Hindlimb muscle (tissue), 1 donor: ENCODE measurements at regions not wholly inside any gene's neighbourhood (a gene's known extent, or its start where the extent isn't known, plus 50 kb on each side); places are given as distances from the start of the nearest gene placed in this dataset.
"Not testable (repeated sequence)": the region's sequence is repeated elsewhere in the genome, so short reads cannot be mapped to it uniquely, and the experiment has no call there.

Source experiments
- DNase-seq: peaks from one replicate; pipeline ENCODE4 v3.0.0-alpha.2; 2013

DNA sequence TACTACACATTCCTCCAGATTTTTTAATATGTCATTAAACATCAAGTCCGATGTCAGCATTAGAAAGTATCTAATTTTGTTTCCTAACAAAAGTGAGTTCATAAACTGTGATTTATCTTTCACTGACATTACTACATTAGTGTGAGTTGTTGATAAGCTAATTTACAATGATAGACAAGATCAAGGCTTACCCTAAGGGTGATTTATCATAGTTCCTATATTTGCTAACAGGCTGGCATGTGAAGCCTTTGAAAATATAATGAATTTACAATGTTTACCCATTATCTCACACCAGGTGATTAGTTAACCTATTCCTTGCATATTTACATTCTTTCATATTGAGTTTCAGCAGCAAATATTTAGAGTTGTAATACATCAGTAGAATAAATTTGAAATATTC, 1096.9 kb upstream of the NUDT12 start:
- DNase-seq = no peak

DNA sequence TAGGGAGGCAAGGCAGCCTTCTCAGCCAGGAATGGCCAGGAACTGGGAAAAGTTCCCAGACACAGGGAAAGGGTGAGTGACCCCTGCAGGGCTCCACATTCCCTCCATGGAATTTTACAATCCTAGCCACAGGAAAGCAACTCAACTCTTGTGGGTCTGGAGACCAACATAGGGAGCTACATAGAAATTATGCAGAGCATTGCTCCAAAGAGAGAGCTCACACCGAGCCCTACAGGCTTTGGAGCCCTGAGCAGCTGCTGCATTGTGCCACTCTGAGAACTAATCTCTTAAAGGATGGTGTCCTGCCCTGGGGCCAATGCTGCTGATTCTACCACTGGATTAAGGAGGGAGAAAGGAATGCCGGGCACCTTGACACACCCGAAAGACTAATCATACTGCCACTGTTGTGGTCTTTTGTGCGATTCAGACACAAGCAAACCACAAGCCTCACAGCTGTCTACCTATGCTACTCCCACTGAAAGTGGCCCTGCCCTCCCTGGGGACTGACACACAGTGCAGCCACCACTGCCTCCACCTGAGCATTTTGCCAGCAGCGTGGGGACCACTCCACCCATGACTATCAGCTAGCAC, 1089.8 kb upstream of the NUDT12 start:
- DNase-seq = no peak

DNA sequence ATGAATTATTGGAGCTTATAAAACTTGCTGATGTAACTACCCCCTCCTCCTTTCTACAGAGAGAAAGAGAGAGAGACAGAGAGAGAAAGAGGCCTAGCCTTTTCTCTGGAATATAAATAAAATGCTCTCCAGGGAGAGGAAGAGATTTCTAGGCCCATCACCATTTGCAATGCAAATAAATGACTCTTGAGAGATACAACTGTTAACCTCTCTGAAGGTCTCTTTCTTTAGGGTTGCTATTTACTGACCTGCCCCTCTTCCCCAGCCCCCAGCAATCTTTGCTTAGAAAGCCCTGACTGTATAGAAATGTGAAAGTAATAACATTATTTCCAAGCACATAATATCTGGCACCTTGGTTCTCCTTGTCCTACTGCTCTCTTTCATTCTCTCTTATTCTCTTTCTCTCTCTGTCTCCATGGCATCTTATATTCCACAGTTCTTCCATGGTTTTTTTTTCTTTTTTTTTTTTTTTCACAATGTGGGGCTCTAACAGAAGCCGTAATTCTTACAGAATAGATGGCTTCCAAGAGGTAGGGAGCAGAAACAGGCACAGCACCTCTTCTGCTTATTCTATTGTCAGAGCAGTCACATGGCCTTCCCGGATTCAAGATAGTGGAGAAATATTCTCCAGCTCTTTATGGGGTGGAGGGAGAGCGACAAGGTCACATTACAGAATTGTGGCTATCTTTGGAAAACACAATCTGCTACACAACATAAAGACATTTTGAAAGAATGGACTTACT, 1087.9 kb upstream of the NUDT12 start:
- DNase-seq = no peak

DNA sequence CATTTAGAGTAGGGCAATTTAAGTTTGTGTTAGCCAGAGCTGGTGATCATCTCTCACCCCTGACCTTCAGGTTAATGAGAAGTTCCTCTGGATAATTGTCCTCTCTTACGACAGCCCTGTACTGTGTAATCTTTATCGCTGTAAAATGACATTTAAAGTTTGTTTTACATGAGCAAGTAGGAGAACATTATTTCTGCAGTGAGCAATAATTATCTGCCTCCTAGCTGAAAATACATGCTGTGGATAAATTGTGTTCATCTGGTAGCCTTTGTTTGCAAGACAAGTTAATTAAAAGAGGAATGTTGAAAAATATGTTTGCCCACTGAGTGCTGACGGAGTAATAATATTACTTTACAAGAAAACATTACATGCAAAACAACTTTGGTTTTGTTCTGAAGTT, 1083.8 kb upstream of the NUDT12 start:
- DNase-seq = no peak

DNA sequence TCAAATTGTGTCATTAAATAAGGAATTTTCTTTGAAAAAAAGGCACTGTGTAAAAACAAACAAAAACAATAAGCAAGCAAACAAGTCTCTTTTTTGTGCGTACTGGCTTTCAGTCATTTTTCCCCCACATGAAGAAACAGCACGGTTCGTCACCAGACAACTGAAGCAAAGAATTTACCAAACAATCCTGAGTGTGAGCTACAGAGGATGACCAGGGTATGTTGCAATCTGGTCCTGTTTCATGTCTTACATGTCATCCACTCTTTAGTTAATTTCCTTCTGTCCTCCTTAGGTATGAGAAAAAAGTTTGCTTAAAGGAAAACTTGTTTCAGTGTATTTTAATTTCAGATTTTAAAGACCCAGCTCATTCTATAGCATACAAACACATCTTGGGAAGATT, 1080.7 kb upstream of the NUDT12 start:
- DNase-seq = no peak

DNA sequence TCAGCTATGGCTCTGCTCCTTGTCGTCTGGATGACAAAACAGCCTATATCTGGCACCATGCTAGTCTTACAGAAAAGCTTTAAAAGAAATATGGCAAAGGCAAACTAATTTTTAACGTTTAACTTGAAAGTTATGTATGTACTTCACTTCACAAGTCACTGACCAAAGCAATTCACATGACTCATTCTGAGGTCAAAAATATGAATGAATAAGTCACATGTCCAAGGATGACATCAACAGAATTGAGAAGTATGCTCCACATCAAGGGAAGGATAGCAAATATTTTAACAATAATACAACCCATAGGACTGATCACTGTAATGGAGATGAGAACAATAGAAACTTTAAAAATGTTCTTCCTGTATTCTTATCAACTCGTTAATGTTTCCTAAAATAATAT, 1072.6 kb upstream of the NUDT12 start:
- DNase-seq = no peak

DNA sequence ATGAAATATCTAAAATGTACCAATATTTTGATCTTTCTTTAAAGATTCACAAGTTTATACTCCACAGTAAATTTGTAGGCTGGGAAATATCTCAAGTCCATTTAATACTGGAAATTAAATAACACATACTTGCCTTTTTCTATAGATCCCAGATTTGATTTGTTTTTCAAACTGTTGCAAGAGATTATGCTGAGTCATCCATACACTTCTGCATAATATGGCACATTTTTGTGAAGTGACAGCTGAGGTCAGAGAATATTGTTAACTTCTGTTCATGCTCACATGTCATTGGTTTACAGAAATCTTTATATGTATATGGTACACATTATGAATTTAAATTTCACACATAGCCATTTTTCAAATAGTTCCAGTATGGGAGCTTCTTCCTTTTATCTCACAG, 1066.3 kb upstream of the NUDT12 start:
- DNase-seq = no peak

DNA sequence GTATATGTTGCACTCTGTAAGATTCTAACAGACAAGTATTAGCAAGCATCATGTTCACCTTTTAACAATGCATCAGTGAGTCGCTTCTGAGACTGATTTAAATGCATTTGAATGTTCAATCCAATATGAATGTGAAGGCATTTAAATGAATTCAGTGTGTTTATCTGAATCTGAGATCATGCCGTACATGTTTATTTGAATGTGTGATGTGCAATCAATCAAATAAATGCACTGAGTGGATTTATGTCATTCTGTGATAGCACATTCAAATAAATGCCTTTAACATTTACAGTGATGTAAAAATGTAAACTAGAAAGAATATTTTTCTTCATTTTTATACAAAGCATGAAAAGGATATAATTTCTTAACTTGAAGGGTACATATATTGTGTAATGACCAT, 1063.5 kb upstream of the NUDT12 start:
- no peak for DNase-seq

DNA sequence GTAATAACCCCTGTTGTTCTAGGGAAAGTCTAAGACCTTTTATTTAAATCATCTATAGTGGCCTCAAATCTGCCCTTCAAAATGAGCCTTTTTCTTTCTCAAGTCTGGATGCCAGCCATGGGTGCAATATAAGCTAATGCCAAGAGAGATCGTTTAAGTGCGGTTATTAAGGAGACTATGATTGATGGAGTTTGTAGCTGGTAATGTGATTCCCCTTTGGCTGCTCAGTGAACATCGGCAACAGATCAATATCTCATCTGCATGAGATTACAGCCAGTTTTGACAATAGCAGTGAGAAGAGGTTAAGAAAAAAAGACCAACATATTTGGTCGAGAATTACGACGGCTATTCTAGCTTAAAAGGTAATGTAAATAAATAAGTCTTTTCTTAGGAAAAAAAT, 1049.4 kb upstream of the NUDT12 start:
- DNase-seq = no peak

DNA sequence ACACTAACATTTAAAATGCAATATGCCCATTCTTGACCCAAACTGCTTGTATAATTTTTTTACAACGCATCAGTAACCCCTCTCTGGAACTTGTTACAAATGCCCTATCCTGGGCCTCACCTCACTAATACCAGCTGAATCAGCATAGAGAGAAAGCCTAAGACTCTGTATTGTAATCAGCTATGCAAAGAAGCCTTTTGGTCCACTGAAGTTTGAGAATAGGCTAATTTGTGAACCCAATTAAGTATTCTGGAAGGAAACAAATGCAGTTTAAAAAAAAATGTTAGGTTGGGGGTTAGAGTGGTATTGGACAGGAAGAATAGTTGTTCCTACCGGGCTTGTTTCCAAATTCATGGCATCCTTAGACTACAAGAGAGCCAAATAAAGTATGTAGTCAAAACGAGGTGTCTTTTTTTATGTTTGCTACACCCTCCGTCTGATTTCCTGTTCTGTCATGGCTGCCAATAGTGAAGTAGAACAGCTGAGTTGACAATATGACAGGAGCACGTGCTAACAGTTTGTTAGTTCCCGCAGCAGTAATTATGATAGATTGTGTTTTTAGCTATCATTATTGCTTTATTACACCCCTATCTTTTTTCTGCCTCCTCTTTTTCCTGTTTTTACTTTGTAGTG, 1048.7 kb upstream of the NUDT12 start:
- DNase-seq = no peak

DNA sequence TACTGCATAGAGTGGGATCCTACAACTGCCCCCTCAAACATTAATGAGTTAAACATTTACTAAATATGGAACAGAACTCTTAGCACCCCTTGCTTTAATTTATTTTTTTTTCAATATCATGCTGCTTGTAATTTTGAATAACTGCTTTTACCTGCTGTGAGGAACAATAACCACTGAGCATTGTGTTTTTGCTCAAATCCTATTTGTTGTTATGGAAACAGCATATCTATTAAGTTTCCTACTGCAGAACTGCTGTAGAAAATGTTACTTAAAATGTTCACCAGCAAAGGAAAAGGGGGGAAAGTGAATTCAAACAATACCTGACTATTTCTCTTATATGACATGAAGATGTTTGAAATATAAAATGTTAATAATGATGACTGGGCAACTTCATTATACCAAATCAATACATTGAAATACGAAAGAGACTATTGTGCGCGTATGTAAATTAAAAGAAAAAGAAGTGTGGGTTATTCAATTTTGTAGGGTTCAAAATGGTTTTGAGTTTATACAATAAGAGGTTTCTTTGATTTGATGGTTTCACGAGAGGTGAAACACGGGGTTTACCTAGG, 1043.8 kb upstream of the NUDT12 start:
- DNase-seq = no peak

DNA sequence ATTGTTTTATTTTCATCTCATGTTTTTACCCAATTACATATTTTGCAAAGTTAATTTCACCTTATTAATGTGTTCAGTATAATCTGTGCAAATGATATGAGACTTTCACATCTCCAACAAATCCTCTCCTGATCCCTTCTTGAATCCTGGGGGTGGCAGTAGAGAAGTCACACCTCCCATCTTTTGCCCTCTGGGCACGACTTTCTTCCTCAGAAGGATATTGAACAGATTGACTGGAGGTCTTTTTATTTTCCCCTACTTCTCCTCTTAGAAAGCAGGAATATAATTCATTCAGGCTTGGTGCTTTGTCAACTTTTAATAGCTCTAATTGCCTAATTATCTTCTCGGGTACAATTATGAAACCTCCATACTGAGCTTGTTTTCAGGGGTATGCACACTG, 1037.1 kb upstream of the NUDT12 start:
- no peak for DNase-seq

DNA sequence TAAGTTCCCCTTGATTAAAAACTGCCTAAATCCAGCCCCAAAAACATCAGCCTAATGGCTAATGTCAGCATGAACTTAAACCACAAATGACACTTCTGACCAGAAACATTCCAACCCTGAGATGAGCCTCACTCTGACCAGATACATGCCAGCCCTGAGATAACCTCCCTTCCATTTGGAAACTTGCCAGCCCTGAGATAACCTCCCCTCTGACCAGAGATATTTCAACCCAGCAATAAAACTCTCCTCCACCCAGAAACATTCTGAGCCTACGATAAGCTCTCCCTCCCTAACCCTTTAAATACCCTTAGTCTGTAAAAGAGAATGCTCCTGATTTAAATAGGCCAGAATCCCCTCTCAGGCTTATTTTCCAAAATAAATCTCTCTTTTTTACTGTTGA, 1035.7 kb upstream of the NUDT12 start:
- no peak for DNase-seq

DNA sequence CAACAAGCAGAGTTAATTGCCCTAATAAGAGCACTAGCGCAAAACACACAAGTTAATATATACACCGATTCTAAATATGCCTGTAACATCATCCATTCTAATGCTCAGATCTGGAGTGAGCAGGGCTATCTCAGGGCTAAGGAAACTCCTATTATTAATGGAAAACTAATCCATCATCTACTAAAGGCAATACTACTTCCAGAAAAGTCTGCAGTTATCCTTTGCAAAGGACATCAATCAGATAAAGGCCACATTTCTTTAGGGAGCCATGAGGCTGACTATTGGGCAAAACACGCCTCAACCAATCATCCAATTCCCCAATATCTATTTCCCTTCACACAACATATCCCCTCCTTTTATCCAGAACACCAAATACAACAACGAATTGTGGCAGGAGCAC, 1032.3 kb upstream of the NUDT12 start:
- DNase-seq = no peak

DNA sequence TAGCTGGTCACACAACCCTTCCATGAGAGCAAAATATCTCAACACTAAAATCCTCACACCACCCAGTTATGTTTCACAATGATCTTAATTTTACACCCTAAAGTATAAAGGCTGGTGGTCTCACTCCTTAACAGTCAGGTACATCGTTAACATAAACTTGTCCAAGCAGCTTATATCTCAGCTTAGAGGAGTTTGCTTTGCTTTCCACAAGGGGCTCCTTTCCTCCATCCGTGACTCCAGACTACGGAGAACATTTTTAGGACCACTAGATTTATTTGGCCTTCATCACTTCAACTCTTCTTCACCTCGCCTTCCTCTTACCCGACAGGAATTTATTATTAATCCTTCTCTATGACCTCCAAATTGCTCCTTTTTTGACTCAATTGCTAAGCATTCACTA, 1014.1 kb upstream of the NUDT12 start:
- DNase-seq = no peak

DNA sequence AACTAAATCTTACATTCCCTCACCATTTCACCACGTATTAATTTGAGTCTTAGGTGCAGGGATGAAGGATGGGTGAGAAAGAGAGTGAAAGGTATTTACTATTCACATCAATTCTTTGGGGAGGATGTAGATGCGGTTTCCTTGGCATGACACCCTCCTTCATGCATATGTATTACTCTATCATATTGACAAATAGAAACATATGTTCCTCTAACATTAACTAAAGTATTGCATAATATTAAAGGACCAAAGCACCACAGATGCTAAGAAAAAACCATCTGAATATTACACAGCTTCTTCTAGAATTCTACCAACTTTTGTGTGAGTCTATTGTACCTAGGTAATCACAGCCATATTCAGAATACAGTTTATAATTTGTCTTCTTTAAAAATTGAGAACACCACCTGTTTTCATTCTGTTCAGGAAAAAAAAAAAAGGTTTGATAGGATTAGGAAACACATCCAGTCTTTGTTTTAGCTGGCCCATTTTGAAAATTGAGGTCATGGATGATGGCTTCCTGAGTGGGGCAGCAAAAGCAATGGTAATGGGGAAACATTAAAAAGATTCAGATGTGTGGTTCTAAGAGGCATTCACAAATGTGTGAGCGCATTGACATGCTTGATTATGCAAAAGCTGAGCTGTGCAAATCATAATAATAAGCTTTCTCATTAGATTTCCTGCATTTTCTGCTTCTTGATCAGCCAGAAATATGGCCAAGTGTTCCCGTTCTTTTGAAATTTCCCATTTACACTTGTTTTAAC, 1011.5 kb upstream of the NUDT12 start:
- DNase-seq = no peak

DNA sequence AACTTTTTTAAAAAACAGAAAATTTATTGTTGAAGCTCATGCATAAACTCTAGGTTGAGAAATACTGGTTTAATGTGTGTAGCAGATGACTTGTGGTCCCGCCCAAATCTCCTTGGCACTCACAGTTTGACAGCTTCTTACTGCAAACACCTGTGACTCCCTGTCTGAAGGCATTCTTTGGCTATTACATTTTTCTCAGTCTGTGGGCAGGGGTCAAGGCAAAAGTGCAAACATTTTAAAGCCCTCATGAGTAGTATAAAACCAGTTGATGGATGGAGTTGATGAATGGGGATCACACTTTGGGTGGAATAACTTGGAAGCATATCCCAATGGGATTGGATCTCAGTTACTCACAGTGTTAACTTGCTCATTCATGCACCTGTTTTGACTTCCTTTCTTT, 1007.0 kb upstream of the NUDT12 start:
- no peak for DNase-seq

DNA sequence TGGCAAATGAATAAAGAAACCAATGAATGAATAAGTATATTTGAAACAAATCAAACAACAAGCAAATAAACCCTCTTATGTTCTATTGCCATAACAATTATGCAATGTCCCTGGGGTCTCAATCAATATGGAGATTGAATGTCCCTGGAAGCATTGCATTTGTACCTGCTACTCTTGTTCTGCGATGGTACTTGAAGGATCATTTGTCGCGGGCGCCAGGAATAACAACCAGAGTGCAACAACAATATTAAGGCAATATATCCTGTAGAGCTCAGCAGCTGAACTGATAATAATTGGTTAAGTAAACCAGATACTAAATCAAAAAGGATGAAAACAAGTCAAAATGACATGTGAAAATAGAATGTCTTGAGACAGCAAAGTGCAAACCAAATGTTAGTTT, 1001.9 kb upstream of the NUDT12 start:
- DNase-seq = no peak

DNA sequence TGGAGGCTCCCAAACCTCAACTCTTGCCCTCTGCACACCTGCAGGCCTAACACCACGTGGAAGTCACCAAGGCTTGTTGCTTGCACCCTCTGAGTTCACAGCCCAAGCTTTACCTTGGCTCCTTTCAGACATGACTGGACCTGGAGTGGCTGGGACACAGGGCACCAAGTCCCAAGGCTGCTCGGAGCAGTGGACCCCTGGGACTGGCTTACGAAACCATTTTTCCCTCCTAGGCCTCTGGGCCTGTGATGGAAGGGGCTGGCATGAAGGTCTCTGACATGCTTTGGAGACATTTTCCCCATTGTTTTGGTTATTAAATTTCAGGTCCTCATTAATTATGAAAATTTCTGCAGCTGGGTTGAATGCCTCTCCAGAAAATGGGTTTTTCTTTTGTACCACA, 994.4 kb upstream of the NUDT12 start:
- DNase-seq = no peak

DNA sequence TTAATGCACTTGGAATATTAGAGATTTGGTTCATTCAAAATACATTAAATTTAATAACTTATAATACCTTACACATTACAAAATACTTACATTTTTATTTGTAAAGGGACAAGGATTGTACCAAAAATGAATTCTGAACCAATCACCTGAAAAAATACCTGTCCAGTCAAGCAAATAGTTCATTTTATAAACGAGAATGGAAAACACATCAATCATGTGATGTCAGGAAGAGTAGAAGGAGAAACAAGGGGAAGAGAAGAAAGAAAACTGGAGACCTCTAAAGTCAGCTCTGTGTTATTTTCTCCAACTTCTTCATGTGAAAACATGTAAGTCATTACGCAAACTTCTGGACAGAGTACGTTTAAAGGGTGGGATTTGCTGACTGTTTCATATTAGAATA, 989.0 kb upstream of the NUDT12 start:
- DNase-seq = no peak

DNA sequence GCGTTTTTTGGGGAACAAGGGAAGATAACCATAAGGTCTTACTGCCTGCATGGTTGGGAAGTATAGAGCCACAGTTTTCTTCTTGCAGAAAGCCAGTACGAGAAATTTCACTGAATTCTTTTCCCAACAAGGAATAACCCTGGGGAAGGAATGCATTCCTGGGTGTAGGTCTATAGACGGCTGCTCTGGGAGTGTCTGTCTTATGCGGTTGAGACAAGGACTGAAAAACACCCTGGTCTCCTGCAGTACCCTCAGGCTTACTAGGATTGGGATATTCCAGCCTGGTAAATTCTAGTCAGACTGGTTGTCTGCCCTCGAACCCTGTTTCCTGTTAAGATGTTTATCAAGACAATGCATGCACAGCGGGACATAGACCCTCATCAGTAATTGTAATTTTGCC, 984.3 kb upstream of the NUDT12 start:
- DNase-seq = not testable (repeated sequence)

DNA sequence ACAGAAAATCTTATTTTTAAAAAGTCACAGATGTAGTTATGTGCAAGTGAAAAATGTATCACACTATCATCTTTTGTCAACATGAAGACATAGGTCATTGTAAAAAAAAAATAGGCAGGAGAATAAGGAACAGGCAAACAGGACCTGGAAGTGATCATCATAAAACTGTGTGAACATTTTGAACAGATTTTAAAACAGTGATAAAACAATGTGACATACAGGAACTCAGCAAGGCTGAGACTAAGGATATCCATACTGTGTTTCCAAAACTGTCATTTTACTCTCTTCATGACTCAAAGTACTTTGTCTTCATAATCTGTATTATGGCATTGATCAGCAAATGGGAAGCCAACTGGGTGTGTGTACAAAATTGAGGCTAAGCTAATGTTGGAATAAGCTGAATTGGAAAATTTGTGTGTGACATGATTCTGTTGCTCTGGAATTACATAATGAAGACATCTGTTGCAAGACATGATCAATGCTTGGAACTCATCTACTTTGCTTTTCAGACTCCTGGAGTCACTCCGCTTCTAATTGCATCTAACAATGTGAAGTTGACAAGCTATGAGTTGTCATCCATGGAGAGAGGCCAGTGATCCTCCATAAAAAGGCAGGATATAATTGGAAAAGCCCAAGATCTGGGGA, 978.7 kb upstream of the NUDT12 start:
- peak; percentile 66 for DNase-seq

DNA sequence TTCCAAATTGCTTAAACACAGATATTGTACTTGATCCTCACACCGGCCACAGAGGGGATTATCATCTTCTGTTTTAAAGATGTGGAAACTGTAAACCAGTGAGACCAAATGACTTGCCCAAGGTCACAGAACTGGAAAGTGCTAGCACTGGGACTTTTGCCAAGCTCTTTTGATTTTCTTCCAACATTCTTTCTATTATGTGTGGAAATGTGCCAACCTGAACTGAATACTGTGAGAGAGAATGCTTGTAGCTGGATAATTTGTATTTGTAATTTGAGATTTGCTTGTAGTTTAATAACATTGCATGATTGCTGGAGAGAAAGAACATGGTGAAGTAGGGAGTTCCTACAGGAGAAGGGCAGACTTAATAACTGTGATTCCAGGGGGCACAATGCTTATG, 977.9 kb upstream of the NUDT12 start:
- peak; percentile 68 for DNase-seq
